Fibroblast of lung (primary cell): ENCODE measurements at regions not wholly inside any gene's neighbourhood (a gene's known extent, or its start where the extent isn't known, plus 50 kb on each side); places are given as distances from the start of the nearest gene placed in this dataset.

Experiments used
- DNase-seq, 2 donors: peaks; one replicate each; pipeline versions ENCODE4 v3.0.0 to v3.0.0-alpha.2; 2010; ENCODE audit warnings: low read depth in 2 of 2
- H2AFZ ChIP-seq: 2 replicates; pipeline ENCODE4 v1.5.1; 2012; ENCODE audit warnings: low read length, control low read depth, inconsistent platforms
- H3K27ac ChIP-seq: 2 replicates; pipeline ENCODE4 v1.5.1; 2011; ENCODE audit warnings: low read length, control low read depth; ENCODE audit not compliant: insufficient read depth
- H3K27me3 ChIP-seq: 2 replicates; pipeline ENCODE4 v1.5.1; 2011; ENCODE audit warnings: mild to moderate bottlenecking, low read length; ENCODE audit not compliant: control insufficient read depth, insufficient read depth
- H3K36me3 ChIP-seq: 2 replicates; pipeline ENCODE4 v1.5.1; 2011; ENCODE audit warnings: low read length; ENCODE audit not compliant: control insufficient read depth, insufficient read depth
- H3K4me1 ChIP-seq: 2 replicates; pipeline ENCODE4 v1.5.1; 2011; ENCODE audit warnings: low read length; ENCODE audit not compliant: control insufficient read depth, insufficient read depth; ENCODE audit errors: extremely low read depth
- H3K4me2 ChIP-seq: 2 replicates; pipeline ENCODE4 v1.5.1; 2011; ENCODE audit warnings: low read length, control low read depth; ENCODE audit not compliant: insufficient read depth; ENCODE audit errors: extremely low read depth
- H3K4me3 ChIP-seq, 4 experiments: fragments of 200-600 bp in 1 of 4; sonication (generic) in 1 of 4; replicated peaks in 1 of 4; 2 replicates each; pipeline ENCODE4 v1.5.1; 2011 to 2016; ENCODE audit warnings: low read length in 4 of 4, low read depth in 3 of 4, mild to moderate bottlenecking in 3 of 4, control low read depth in 2 of 4, inconsistent platforms in 1 of 4, mixed read lengths in 1 of 4; ENCODE audit not compliant: insufficient read depth in 1 of 4; ENCODE audit errors: control extremely low read depth in 1 of 4
- H3K79me2 ChIP-seq: 2 replicates; pipeline ENCODE4 v1.5.1; 2012; ENCODE audit warnings: mild to moderate bottlenecking, low read length, inconsistent platforms; ENCODE audit not compliant: control insufficient read depth, insufficient read depth
- H3K9ac ChIP-seq: 2 replicates; pipeline ENCODE4 v1.5.1; 2011; ENCODE audit warnings: mild to moderate bottlenecking, low read length, control low read depth; ENCODE audit not compliant: insufficient read depth
- H3K9me3 ChIP-seq: 2 replicates; pipeline ENCODE4 v1.5.1; 2012; ENCODE audit warnings: low read depth, low read length; ENCODE audit not compliant: control insufficient read depth, insufficient read depth
- H4K20me1 ChIP-seq: 2 replicates; pipeline ENCODE4 v1.5.1; 2011; ENCODE audit warnings: low read length; ENCODE audit not compliant: control insufficient read depth, insufficient read depth; ENCODE audit errors: extremely low read depth
- CTCF ChIP-seq, 2 donors: IDR thresholded peaks in 1 of 2; conservative IDR thresholded peaks in 1 of 2; 1 replicate in 1 of 2; 2 replicates in 1 of 2; pipeline ENCODE4 v1.5.1; 2011 to 2012; ENCODE audit warnings: low read length in 2 of 2, control low read depth in 1 of 2, inconsistent platforms in 1 of 2, low read depth in 1 of 2, mild to moderate bottlenecking in 1 of 2
- EZH2 ChIP-seq: IDR thresholded peaks from 2 replicates; pipeline ENCODE4 v1.5.1; 2012; ENCODE audit warnings: low read length, control low read depth, mild to moderate bottlenecking; ENCODE audit errors: missing control alignments

- Histone ChIP-seq H3K27ac (no peak overlapping the region), H3K36me3 (no peaks in the 10 kb centered on the region), H3K4me2 (no peak overlapping the region), H3K4me1 (peaks cover 8% of the 10 kb centered on the region), H3K4me3 (no peak overlapping the region), H3K9ac (no peak overlapping the region), H3K27me3 (peaks cover 2% of the 10 kb centered on the region), H3K79me2 (no peaks in the 10 kb centered on the region), H4K20me1 (no peaks in the 10 kb centered on the region), H2AFZ (no peak overlapping the region), H3K9me3 (no peaks in the 10 kb centered on the region)
- TF ChIP-seq EZH2 = no peak
- TF ChIP-seq CTCF (conservative IDR thresholded peaks at IDR 0.05 in 1 of 2, IDR thresholded peaks at IDR 0.05 in 1 of 2; ENCODE audit: low read depth in 1 of 2, low read length in 2 of 2) = no peak
- DNase-seq = no peak
Observed at GRCh38 chr14:103195828-103196615, 72.8 kb downstream of the TNFAIP2 start.

DNA sequence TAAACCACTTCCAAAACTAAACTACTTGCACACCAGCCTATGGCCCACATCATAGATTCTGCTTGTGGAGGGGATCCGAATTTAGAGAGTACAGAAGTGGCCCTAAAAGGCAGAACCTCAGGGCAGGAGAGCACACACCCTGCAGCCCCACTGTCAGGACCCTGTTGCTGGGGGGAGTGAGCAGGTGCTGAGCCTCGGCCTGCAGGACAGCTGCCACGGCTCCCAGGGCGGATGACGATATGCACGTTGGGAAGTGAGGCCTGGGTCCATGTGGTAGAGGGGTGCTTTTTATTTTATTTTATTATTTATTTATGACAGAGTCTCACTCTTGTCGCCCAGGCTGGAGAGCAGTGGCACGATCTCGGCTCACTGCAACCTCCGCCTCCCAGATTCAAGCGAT, 73.5 kb downstream of the TNFAIP2 start:
- no peak for DNase-seq
- Histone ChIP-seq H3K27ac (no peak overlapping the region), H3K4me3 (no peak overlapping the region), H2AFZ (no peak overlapping the region), H3K36me3 (no peaks in the 10 kb centered on the region), H4K20me1 (no peaks in the 10 kb centered on the region), H3K9ac (no peak overlapping the region), H3K27me3 (peaks cover 2% of the 10 kb centered on the region), H3K79me2 (no peaks in the 10 kb centered on the region), H3K4me1 (peaks cover 8% of the 10 kb centered on the region), H3K4me2 (no peak overlapping the region), H3K9me3 (no peaks in the 10 kb centered on the region)
- TF ChIP-seq CTCF (conservative IDR thresholded peaks at IDR 0.05 in 1 of 2, IDR thresholded peaks at IDR 0.05 in 1 of 2; ENCODE audit: low read depth in 1 of 2, low read length in 2 of 2) = no peak
- no peak for TF ChIP-seq EZH2

- Histone ChIP-seq H2AFZ (no peak overlapping the region), H4K20me1 (no peaks in the 10 kb centered on the region), H3K27me3 (peaks cover 2% of the 10 kb centered on the region), H3K4me1 (peaks cover 8% of the 10 kb centered on the region), H3K4me2 (peak overlapping the region; percentile 51), H3K36me3 (no peaks in the 10 kb centered on the region), H3K27ac (peak overlapping the region; percentile 80), H3K9me3 (no peaks in the 10 kb centered on the region), H3K4me3 (no peak overlapping the region), H3K79me2 (no peaks in the 10 kb centered on the region), H3K9ac (no peak overlapping the region)
- no peak for TF ChIP-seq CTCF (conservative IDR thresholded peaks at IDR 0.05 in 1 of 2, IDR thresholded peaks at IDR 0.05 in 1 of 2; ENCODE audit: low read depth in 1 of 2, low read length in 2 of 2)
- no peak for TF ChIP-seq EZH2
- DNase-seq = peak; percentile 47 to 81
Observed at GRCh38 chr14:103198131-103199105, 75.2 kb downstream of the TNFAIP2 start.
